GM12872 (cell line): ENCODE measurements at regions not wholly inside any gene's neighbourhood (a gene's known extent, or its start where the extent isn't known, plus 50 kb on each side); places are given as distances from the start of the nearest gene placed in this dataset.

Source experiments
- CTCF ChIP-seq: IDR thresholded peaks from 3 replicates; pipeline ENCODE4 v1.5.1; 2011; ENCODE audit warnings: low read depth, mild to moderate bottlenecking, low read length, moderate library complexity; ENCODE audit not compliant: insufficient read depth

- TF ChIP-seq CTCF: no peak
Measured at GRCh38 chr15:66647358-66647757, 54.7 kb upstream of the SMAD6 start.

GRCh38 chr15:66648588-66648987 is 53.4 kb upstream of the SMAD6 start:
- TF ChIP-seq CTCF: no peak

- no peak for TF ChIP-seq CTCF
Measured at GRCh38 chr15:66649235-66649984, 52.6 kb upstream of the SMAD6 start.

- no peak for TF ChIP-seq CTCF
Measured at GRCh38 chr15:66650433-66650832, 51.6 kb upstream of the SMAD6 start.

- TF ChIP-seq CTCF: no peak
Measured at GRCh38 chr15:66651198-66651597, 50.8 kb upstream of the SMAD6 start.

- no peak for TF ChIP-seq CTCF
Measured at GRCh38 chr15:66651913-66652642, 50.0 kb upstream of the SMAD6 start.
